ENCODE measurements at regions not wholly inside any gene's neighbourhood (a gene's known extent, or its start where the extent isn't known, plus 50 kb on each side); places are given as distances from the start of the nearest gene placed in this dataset.

GRCh38 chr3:72204452-72204851 lies 419.5 kb upstream of the PROK2 start:
- Histone ChIP-seq H3K4me2 (ENCODE audit: low read depth, low read length) (no peak overlapping the region), H2AFZ (replicated peaks; ENCODE audit: low read length, poor library complexity) (no peak overlapping the region), H3K9me1 (ENCODE audit: insufficient read depth, low read length) (no peaks in the 10 kb centered on the region), H2BK120ac (ENCODE audit: low read depth, low read length) (no peak overlapping the region), H3K79me1 (ENCODE audit: low read depth in 1 of 2, low read length in 2 of 2) (no peaks in the 10 kb centered on the region), H3K27ac (ENCODE audit: insufficient read depth, low read length) (no peak overlapping the region), H2AK5ac (ENCODE audit: low read depth, low read length) (no peak overlapping the region), H2BK15ac (ENCODE audit: low read depth, low read length) (no peak overlapping the region), H3K27me3 (ENCODE audit: control insufficient read depth, insufficient read depth, low read length) (peaks cover 14% of the 10 kb centered on the region), H3K4ac (ENCODE audit: low read depth, low read length) (no peak overlapping the region), H3K23ac (ENCODE audit: low read depth, low read length) (no peak overlapping the region), H3K9ac (ENCODE audit: low read depth, low read length) (no peak overlapping the region), H4K5ac (ENCODE audit: low read depth, low read length) (no peak overlapping the region), H3K56ac (ENCODE audit: extremely low read depth, insufficient read depth, low read length) (no peak overlapping the region), H3K18ac (ENCODE audit: low read depth, low read length) (no peak overlapping the region), H2AK9ac (replicated peaks; ENCODE audit: low read depth, low read length, poor library complexity) (no peak overlapping the region), H4K8ac (ENCODE audit: low read depth in 2 of 2, low read length in 2 of 2) (no peak overlapping the region), H3K14ac (replicated peaks; ENCODE audit: low read depth, low read length) (no peak overlapping the region), H2BK20ac (ENCODE audit: low read depth, low read length) (no peak overlapping the region), H3K4me3 (ENCODE audit: insufficient read depth, low read depth, low read length) (no peak overlapping the region), H3K36me3 (ENCODE audit: control insufficient read depth, insufficient read depth, low read length) (no peaks in the 10 kb centered on the region), H2BK5ac (ENCODE audit: low read depth, low read length, poor library complexity, severe bottlenecking) (no peak overlapping the region), H3K4me1 (ENCODE audit: control insufficient read depth, insufficient read depth, low read length) (no peaks in the 10 kb centered on the region), H4K20me1 (ENCODE audit: insufficient read depth, low read length) (no peaks in the 10 kb centered on the region), H3K9me3 (ENCODE audit: control insufficient read depth, insufficient read depth, low read length) (0 out of 2 replicates have a peak, but pooled peaks cover 2% of the 10 kb centered on the region), H4K91ac (ENCODE audit: insufficient read depth, low read depth, low read length) (no peak overlapping the region)
- ChIA-PET POLR2A (ENCODE audit: unreplicated experiment) (no interaction called here), CTCF (no interaction called here)
- no TSS peak for BruUV-seq (replicated peaks)
- ATAC-seq (ENCODE audit: low read depth) (no peak), DNase-seq (no peak)
- in situ Hi-C loops (cut with MboI; ENCODE audit: low sequenced_read_pairs) (no loop called here), intact Hi-C loops (cut with micrococcal nuclease) (no loop called here), dilution Hi-C loops (cut with HindIII; ENCODE audit: low sequenced_read_pairs, unreplicated experiment) (no loop called here)
- TF ChIP-seq RCOR1 (IDR thresholded peaks at IDR 0.05; ENCODE audit: insufficient replicate concordance, low read length) = no peak
- TF ChIP-seq NFE2L2 (IDR thresholded peaks at IDR 0.05; ENCODE audit: low read depth, low read length) = no peak
- no peak for TF ChIP-seq CTCF (conservative IDR thresholded peaks at IDR 0.05; ENCODE audit: low read depth, low read length)
- no peak for TF ChIP-seq ELK1 (IDR thresholded peaks at IDR 0.05; ENCODE audit: borderline replicate concordance, low read depth, low read length)
- no peak for TF ChIP-seq FOS (IDR thresholded peaks at IDR 0.05; ENCODE audit: low read depth, low read length)
- TF ChIP-seq POLR2A (IDR thresholded peaks at IDR 0.05; ENCODE audit: low read depth, low read length) = no peak
- no peak for TF ChIP-seq MAFK (IDR thresholded peaks at IDR 0.05; ENCODE audit: low read depth, low read length)
- no peak for TF ChIP-seq RFX5 (IDR thresholded peaks at IDR 0.05; ENCODE audit: low read depth, low read length)
- TF ChIP-seq CHD1 (IDR thresholded peaks at IDR 0.05; ENCODE audit: low read depth, low read length) = no peak
- TF ChIP-seq USF2 (IDR thresholded peaks at IDR 0.05; ENCODE audit: low read depth, low read length) = no peak
- TF ChIP-seq SMC3 (IDR thresholded peaks at IDR 0.05; ENCODE audit: low read depth, low read length) = no peak
- no peak for TF ChIP-seq CEBPB (IDR thresholded peaks at IDR 0.05; ENCODE audit: low read depth, low read length)
- no peak for TF ChIP-seq MXI1 (IDR thresholded peaks at IDR 0.05; ENCODE audit: borderline replicate concordance, low read depth, low read length)
- no peak for TF ChIP-seq MAZ (IDR thresholded peaks at IDR 0.05; ENCODE audit: borderline replicate concordance, low read depth, low read length)
- TF ChIP-seq BHLHE40 (IDR thresholded peaks at IDR 0.05; ENCODE audit: low read depth, low read length) = no peak
- no CpG with 5 or more reads among the region's 7 CpGs for WGBS, 2 experiments (ENCODE audit: extremely low coverage in 2 of 2, insufficient read length in 1 of 2)

Measured in IMR-90 (cell line).